Natural killer cell (primary cell): ENCODE measurements at regions not wholly inside any gene's neighbourhood (a gene's known extent, or its start where the extent isn't known, plus 50 kb on each side); places are given as distances from the start of the nearest gene placed in this dataset.

ENCODE experiments used
- ATAC-seq, 3 donors: fragments of 150-1000 bp in 2 of 3; fragments of 200-7000 bp in 1 of 3; cut with Tn5 transposase; 1 replicate in 1 of 3; 2 replicates in 2 of 3; pipeline ENCODE4 v1.10.0; 2021; ENCODE audit warnings: mild to moderate bottlenecking in 2 of 3, moderate library complexity in 2 of 3
- DNase-seq, 2 donors: peaks; one replicate each; pipeline versions ENCODE4 v3.0.0 to v3.0.0-alpha.2; 2013 to 2021; ENCODE audit warnings: mixed read lengths in 1 of 2
- H3K27ac ChIP-seq: one replicate; pipeline ENCODE4 v1.5.1; 2013; ENCODE audit warnings: mild to moderate bottlenecking, low read length
- H3K27me3 ChIP-seq: one replicate; pipeline ENCODE4 v1.6.1; 2013; ENCODE audit warnings: low read length; ENCODE audit not compliant: control insufficient read depth, insufficient read depth
- H3K36me3 ChIP-seq: one replicate; pipeline ENCODE4 v1.6.1; 2013; ENCODE audit warnings: low read length; ENCODE audit not compliant: control insufficient read depth, insufficient read depth
- H3K4me1 ChIP-seq: one replicate; pipeline ENCODE4 v1.6.1; 2013; ENCODE audit warnings: low read length; ENCODE audit not compliant: control insufficient read depth, insufficient read depth
- H3K4me3 ChIP-seq: one replicate; pipeline ENCODE4 v1.5.1; 2013; ENCODE audit warnings: low read length
- H3K9me3 ChIP-seq: one replicate; pipeline ENCODE4 v1.6.1; 2013; ENCODE audit warnings: low read length; ENCODE audit not compliant: control insufficient read depth, insufficient read depth
- H3K27ac Mint-ChIP-seq, 2 donors: one replicate each; pipeline ENCODE4 v1.8.0; 2022; ENCODE audit warnings: mild to moderate bottlenecking in 2 of 2, mixed read lengths in 2 of 2, moderate library complexity in 1 of 2
- H3K27me3 Mint-ChIP-seq, 2 donors: one replicate each; pipeline ENCODE4 v1.8.0; 2022; ENCODE audit warnings: low read depth in 2 of 2, mixed read lengths in 2 of 2
- H3K36me3 Mint-ChIP-seq: one replicate; pipeline ENCODE4 v1.8.0; 2022; ENCODE audit warnings: mixed read lengths
- H3K4me1 Mint-ChIP-seq, 2 donors: one replicate each; pipeline ENCODE4 v1.8.0; 2022; ENCODE audit warnings: mixed read lengths in 2 of 2
- H3K4me3 Mint-ChIP-seq: one replicate; pipeline ENCODE4 v1.8.0; 2022; ENCODE audit warnings: mild to moderate bottlenecking, moderate library complexity, mixed read lengths
- H3K9me3 Mint-ChIP-seq, 2 donors: one replicate each; pipeline ENCODE4 v1.8.0; 2022; ENCODE audit warnings: mixed read lengths in 2 of 2
- WGBS: methylation state at CpG from one replicate; pipeline ENCODE4 v1.1.7; 2013; ENCODE audit warnings: missing lambda C conversion rate; ENCODE audit not compliant: insufficient coverage; 5-methylcytosine and 5-hydroxymethylcytosine counted together
- intact Hi-C: fragments of 100-400 bp; cut with micrococcal nuclease; formaldehyde crosslinking; loops from one replicate; pipeline ENCODE4 v1.14.2; 2022
- TF ChIP-seq, protein P1 (sequence below): fragments of 200-600 bp; IDR thresholded peaks from one replicate; pipeline ENCODE4 v1.8.0; 2022; ENCODE audit warnings: antibody characterized with exemption

DNA sequence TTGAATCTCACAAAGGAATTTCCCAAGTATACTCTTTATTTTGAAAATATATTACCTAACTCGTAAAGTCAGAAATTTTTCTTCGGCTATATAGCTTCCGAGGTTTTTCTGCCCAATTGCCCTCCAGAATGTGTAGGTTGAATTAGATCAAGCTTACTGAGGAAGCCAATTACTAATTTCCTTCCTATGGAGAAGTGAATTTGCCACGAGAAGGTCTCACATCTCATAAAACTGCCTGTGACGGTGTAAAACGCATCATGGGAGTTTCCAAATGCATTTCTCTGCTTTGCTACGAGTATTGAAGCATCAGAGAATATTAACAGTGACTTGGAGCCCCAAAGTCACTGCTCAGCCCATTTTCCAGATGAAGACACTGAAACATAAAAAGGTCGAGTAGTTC is 262.3 kb downstream of the PTBP2 start:
- H3K4me3 Mint-ChIP-seq: no peak overlapping the region
- ATAC-seq (no peak), DNase-seq (no peak)
- H3K27me3 Mint-ChIP-seq: peaks cover 0 to 8% of the 10 kb centered on the region in 2 donors
- TF ChIP-seq, protein P1, sequence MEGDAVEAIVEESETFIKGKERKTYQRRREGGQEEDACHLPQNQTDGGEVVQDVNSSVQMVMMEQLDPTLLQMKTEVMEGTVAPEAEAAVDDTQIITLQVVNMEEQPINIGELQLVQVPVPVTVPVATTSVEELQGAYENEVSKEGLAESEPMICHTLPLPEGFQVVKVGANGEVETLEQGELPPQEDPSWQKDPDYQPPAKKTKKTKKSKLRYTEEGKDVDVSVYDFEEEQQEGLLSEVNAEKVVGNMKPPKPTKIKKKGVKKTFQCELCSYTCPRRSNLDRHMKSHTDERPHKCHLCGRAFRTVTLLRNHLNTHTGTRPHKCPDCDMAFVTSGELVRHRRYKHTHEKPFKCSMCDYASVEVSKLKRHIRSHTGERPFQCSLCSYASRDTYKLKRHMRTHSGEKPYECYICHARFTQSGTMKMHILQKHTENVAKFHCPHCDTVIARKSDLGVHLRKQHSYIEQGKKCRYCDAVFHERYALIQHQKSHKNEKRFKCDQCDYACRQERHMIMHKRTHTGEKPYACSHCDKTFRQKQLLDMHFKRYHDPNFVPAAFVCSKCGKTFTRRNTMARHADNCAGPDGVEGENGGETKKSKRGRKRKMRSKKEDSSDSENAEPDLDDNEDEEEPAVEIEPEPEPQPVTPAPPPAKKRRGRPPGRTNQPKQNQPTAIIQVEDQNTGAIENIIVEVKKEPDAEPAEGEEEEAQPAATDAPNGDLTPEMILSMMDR: no peak
- Histone ChIP-seq H3K9me3 (no peaks in the 10 kb centered on the region), H3K4me3 (no peak overlapping the region), H3K36me3 (no peaks in the 10 kb centered on the region), H3K27me3 (no peaks in the 10 kb centered on the region), H3K27ac (no peak overlapping the region), H3K4me1 (no peaks in the 10 kb centered on the region)
- no peaks in the 10 kb centered on the region for H3K4me1 Mint-ChIP-seq
- H3K9me3 Mint-ChIP-seq: peaks cover 0 to 2% of the 10 kb centered on the region in 2 donors
- 83% methylated on average over 8 of the region's 8 CpGs for WGBS
- H3K27ac Mint-ChIP-seq: no peak overlapping the region
- intact Hi-C loops: no loop called here
- no peaks in the 10 kb centered on the region for H3K36me3 Mint-ChIP-seq

- Histone ChIP-seq H3K4me3 (no peak overlapping the region), H3K9me3 (no peaks in the 10 kb centered on the region), H3K4me1 (no peaks in the 10 kb centered on the region), H3K27me3 (no peaks in the 10 kb centered on the region), H3K27ac (no peak overlapping the region), H3K36me3 (no peaks in the 10 kb centered on the region)
- Mint-ChIP-seq H3K36me3 (no peaks in the 10 kb centered on the region), H3K27me3 (peaks cover 0 to 8% of the 10 kb centered on the region in 2 donors), H3K4me3 (no peak overlapping the region), H3K9me3 (peaks cover 0 to 2% of the 10 kb centered on the region in 2 donors), H3K27ac (no peak overlapping the region), H3K4me1 (no peaks in the 10 kb centered on the region)
- WGBS: 96% methylated on average over 3 of the region's 5 CpGs
- intact Hi-C loops: no loop called here
- DNase-seq (no peak), ATAC-seq (no peak)
- TF ChIP-seq, protein P1: no peak
Observed at GRCh38 chr1:96987186-96987703, 265.7 kb downstream of the PTBP2 start.

- peaks cover 0 to 5% of the 10 kb centered on the region in 2 donors for H3K9me3 Mint-ChIP-seq
- Histone ChIP-seq H3K36me3 (no peaks in the 10 kb centered on the region), H3K4me1 (no peaks in the 10 kb centered on the region), H3K9me3 (no peaks in the 10 kb centered on the region), H3K27me3 (no peaks in the 10 kb centered on the region), H3K27ac (no peak overlapping the region), H3K4me3 (no peak overlapping the region)
- TF ChIP-seq, protein P1: no peak
- ATAC-seq (no peak), DNase-seq (no peak)
- H3K27me3 Mint-ChIP-seq: peaks cover 0 to 8% of the 10 kb centered on the region in 2 donors
- H3K27ac Mint-ChIP-seq: no peak overlapping the region
- H3K36me3 Mint-ChIP-seq: no peaks in the 10 kb centered on the region
- intact Hi-C loops: no loop called here
- no peak overlapping the region for H3K4me3 Mint-ChIP-seq
- 82% methylated on average over 1 of the region's 2 CpGs for WGBS
- no peaks in the 10 kb centered on the region for H3K4me1 Mint-ChIP-seq
Observed at GRCh38 chr1:96989302-96989701, 267.7 kb downstream of the PTBP2 start.

GRCh38 chr1:96990136-96990535 is 268.6 kb downstream of the PTBP2 start:
- Mint-ChIP-seq H3K27me3 (peaks cover 0 to 8% of the 10 kb centered on the region in 2 donors), H3K4me1 (no peaks in the 10 kb centered on the region), H3K36me3 (no peaks in the 10 kb centered on the region), H3K4me3 (no peak overlapping the region), H3K9me3 (peaks cover 0 to 6% of the 10 kb centered on the region in 2 donors), H3K27ac (no peak overlapping the region)
- WGBS: 80% methylated on average over 2 of the region's 3 CpGs
- Histone ChIP-seq H3K27ac (no peak overlapping the region), H3K36me3 (no peaks in the 10 kb centered on the region), H3K4me1 (no peaks in the 10 kb centered on the region), H3K9me3 (no peaks in the 10 kb centered on the region), H3K4me3 (no peak overlapping the region), H3K27me3 (no peaks in the 10 kb centered on the region)
- DNase-seq: no peak
- ATAC-seq: no peak
- intact Hi-C loops: no loop called here
- TF ChIP-seq, protein P1: no peak
